C4-2B (cell line): ENCODE measurements at regions not wholly inside any gene's neighbourhood (a gene's known extent, or its start where the extent isn't known, plus 50 kb on each side); places are given as distances from the start of the nearest gene placed in this dataset.

Experiments used
- H3K27ac ChIP-seq: fragments of 450-650 bp; 2 replicates; pipeline ENCODE4 v1.5.1; 2017
- ZFX ChIP-seq: fragments of 450-650 bp; IDR thresholded peaks from 2 replicates; pipeline ENCODE4 v1.6.1; 2017
- TF ChIP-seq, protein P1 (sequence below): fragments of 450-650 bp; conservative IDR thresholded peaks from 2 replicates; pipeline ENCODE4 v1.5.1; 2017; ENCODE audit warnings: mild to moderate bottlenecking

DNA sequence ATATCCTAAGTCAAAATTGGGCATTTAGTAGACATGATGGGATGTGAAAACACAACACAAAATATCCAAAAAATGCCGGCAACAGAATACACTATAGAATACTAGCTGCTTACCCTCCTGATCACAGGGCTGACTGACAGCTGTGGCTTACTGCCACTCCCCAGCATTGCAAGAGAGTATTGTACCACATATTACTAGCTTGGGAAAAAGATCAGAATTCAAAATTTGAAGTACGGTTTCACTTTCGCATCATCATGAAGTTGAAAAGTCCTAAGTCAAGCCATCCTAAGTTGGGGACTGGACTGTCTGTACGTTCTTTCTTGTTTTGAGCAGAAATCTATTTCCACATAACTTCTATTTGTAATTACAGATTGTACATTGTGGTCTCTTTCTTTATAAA, 851.4 kb downstream of the MAT2B start:
- H3K27ac ChIP-seq: no peak overlapping the region
- TF ChIP-seq ZFX: no peak
- TF ChIP-seq, protein P1, sequence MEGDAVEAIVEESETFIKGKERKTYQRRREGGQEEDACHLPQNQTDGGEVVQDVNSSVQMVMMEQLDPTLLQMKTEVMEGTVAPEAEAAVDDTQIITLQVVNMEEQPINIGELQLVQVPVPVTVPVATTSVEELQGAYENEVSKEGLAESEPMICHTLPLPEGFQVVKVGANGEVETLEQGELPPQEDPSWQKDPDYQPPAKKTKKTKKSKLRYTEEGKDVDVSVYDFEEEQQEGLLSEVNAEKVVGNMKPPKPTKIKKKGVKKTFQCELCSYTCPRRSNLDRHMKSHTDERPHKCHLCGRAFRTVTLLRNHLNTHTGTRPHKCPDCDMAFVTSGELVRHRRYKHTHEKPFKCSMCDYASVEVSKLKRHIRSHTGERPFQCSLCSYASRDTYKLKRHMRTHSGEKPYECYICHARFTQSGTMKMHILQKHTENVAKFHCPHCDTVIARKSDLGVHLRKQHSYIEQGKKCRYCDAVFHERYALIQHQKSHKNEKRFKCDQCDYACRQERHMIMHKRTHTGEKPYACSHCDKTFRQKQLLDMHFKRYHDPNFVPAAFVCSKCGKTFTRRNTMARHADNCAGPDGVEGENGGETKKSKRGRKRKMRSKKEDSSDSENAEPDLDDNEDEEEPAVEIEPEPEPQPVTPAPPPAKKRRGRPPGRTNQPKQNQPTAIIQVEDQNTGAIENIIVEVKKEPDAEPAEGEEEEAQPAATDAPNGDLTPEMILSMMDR: no peak

DNA sequence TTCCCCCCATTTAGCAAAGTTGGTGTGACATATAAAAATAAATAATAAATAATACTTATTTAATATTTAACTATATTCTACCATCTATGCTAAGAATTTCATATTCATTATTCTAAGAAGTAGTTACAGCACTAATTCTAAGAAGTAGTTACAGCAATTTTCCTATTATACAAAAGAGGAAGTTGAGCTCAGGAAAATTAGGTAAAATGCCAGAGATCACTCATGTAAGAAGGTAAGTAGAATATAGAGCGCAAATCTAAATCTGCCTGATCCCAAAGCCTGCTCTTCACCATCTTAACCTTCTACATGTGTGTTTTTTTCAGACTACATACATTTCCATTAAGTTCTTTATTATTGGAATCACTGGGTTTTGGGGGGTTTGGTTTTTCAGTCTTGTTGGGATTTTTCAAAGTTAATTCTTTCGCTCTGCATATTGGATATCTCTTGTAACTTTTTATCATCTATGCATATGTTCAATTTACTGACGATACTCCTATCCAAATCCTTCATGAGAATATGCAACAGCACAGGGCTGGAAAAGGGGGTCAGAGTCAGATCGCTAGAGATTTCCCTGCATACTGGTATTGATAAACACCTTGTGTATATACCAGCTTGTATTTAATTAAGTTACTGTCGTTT, 852.1 kb downstream of the MAT2B start:
- H3K27ac ChIP-seq: no peak overlapping the region
- TF ChIP-seq, protein P1: no peak
- no peak for TF ChIP-seq ZFX

DNA sequence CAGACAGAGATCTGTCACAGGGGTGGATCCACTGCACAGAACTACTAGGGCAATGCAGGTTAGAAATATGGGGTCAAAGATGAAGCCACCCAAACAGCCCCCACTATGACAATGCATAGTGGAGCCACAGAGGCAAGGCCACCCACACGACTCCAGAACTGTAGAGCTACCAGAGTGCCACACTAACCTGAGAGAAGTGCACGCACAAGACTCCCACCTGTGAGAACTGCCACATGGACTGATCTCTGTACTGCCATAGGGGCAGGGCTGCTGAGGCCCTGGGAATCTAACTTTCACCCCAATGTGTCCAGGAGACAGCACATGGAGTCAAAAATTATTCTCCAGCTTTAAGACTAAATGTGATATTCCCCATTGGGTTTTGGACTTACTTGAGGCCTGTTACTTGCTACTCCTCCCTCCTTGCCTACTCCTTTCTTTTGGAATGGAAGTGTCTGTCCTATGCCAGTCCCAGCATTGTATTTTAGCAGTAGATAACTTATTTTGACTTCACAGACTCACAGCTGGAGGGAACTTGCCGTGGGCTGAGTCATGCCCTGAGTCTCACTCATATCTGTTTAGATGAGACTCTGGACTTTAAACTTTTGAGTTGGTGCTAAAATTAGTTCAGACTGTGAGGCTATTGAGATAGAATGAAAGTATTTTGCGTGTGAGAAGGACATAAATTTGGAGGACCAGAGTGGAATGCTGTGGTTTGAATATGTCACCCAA, 853.3 kb downstream of the MAT2B start:
- H3K27ac ChIP-seq: no peak overlapping the region
- TF ChIP-seq ZFX: no peak
- TF ChIP-seq, protein P1: no peak

DNA sequence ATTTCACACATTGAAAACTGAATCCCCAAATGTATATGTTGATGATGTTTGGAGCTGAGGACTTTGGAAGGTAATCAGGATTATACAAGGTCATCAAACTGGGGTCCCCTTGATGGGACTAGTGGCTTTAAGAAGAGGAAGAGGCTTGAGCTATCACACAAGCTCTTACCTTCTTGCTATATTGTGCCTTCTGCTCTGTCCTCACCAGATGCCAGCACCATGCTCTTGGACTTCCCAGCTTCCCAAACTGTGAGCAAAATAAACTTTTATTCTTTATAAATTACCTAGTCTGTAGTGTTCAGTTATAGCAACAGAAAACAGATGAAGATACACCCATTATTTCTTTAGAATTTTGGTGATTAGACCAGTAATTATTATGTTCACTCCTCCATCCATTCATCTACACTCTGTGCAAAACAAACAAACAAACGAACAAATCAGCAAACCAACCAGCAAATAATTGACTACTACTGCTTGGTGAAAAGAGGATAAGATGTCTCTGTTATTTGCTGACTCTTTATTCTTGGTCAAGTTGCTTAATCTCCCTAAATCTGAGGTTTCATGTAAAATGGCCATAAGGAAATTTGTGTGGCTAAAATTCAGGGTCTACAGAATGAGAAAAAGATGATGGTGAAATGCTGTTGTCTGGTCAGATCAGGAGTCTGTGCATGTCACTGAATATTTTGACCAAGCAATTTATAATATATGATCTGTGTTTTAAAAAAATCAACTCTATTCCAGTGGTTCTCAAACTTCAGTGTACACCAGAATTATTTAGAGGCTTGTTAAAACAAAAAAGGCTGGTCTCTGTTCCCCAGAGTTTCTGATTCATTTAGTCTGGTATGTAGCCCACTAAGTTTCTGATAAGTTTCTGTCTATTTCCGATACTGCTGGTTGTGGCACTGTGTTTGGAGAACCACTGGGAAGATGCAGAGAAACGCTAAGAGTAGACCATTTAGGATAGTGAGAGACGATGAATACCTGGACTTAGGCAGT, 854.1 kb downstream of the MAT2B start:
- no peak overlapping the region for H3K27ac ChIP-seq
- TF ChIP-seq, protein P1: no peak
- TF ChIP-seq ZFX: no peak

DNA sequence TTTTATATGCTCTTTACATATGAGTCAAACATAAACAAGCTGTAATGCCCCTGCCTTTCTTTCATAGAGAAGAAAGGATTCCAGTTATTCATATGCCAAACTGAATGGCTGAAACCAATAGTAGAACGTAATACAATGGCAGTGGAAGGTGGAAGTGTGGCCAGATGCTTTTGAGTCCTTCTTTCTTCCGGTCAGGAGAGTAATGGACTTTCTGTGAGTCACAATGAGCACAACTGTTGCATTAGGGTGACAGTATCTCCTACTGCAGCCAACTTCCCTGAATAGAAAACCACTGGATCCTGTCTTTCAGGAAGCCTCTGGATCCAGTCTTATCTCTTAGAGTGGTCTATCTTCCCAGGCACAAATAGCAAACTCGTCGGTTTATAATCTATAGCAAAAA, 855.2 kb downstream of the MAT2B start:
- TF ChIP-seq ZFX: no peak
- TF ChIP-seq, protein P1: no peak
- no peak overlapping the region for H3K27ac ChIP-seq

DNA sequence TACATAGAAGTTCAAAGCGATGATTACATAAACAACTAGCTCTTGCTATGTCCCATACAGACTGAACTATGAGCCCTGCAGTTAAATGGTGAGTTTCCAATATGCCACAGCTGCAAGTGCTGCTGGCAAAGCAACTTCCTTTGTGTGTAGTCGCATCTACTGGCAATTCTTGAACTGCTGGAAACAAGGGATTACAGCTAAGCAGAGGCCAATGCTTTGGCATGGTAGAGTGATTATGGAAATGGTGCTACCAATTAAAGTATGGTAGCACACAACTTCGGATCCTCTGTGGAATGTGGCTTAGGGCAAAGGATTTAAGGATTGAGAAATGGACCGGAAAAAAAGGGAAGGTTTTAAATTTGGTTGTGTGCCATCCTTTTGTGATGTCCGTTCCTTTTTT, 856.6 kb downstream of the MAT2B start:
- H3K27ac ChIP-seq: no peak overlapping the region
- TF ChIP-seq, protein P1: no peak
